CD4-positive, alpha-beta T cell (primary cell): ENCODE measurements at regions not wholly inside any gene's neighbourhood (a gene's known extent, or its start where the extent isn't known, plus 50 kb on each side); places are given as distances from the start of the nearest gene placed in this dataset.
"Not testable (repeated sequence)": the region's sequence is repeated elsewhere in the genome, so short reads cannot be mapped to it uniquely, and the experiment has no call there.

Source experiments
- ATAC-seq: fragments of 200-7000 bp; cut with Tn5 transposase; one replicate; pipeline ENCODE4 v1.10.0; 2022; ENCODE audit warnings: mild to moderate bottlenecking; ENCODE audit not compliant: poor library complexity
- CTCF ChIA-PET: fragments of 350-600 bp; sonication (Branson Sonifier 250); formaldehyde crosslinking; loops from one replicate; lab custom pipeline; 2021; ENCODE audit warnings: antibody characterized with exemption, inconsistent platforms; lab: Charles Lee
- POLR2A ChIA-PET: fragments of 350-600 bp; sonication (Branson Sonifier 250); formaldehyde crosslinking; loops from one replicate; lab custom pipeline; 2021; ENCODE audit warnings: antibody characterized with exemption, inconsistent platforms; lab: Charles Lee
- DNase-seq, 14 experiments: peaks; one replicate each; pipeline ENCODE4 v3.0.0-alpha.2; 2013 to 2020; ENCODE audit warnings: mixed read lengths in 2 of 14
- H3K27ac ChIP-seq, 2 donors: one replicate each; pipeline versions ENCODE4 v1.5.1 to v1.7.0; 2013; ENCODE audit warnings: low read length in 2 of 2, low read depth in 1 of 2, mild to moderate bottlenecking in 1 of 2
- H3K27me3 ChIP-seq, 2 experiments: 1 replicate in 1 of 2; 2 replicates in 1 of 2; pipeline versions ENCODE4 v1.6.1 to v1.7.0; 2013; ENCODE audit warnings: low read length in 2 of 2, control low read depth in 1 of 2, mild to moderate bottlenecking in 1 of 2, moderate library complexity in 1 of 2; ENCODE audit not compliant: insufficient read depth in 2 of 2, control insufficient read depth in 1 of 2
- H3K36me3 ChIP-seq: one replicate; pipeline ENCODE4 v1.6.1; 2013; ENCODE audit warnings: low read length, control low read depth; ENCODE audit not compliant: insufficient read depth
- H3K4me1 ChIP-seq: one replicate; pipeline ENCODE4 v1.6.1; 2013; ENCODE audit warnings: low read length, control low read depth; ENCODE audit not compliant: insufficient read depth
- H3K4me3 ChIP-seq: one replicate; pipeline ENCODE4 v1.5.1; 2013; ENCODE audit warnings: mild to moderate bottlenecking, low read length, moderate library complexity
- H3K9me3 ChIP-seq, 2 experiments: 1 replicate in 1 of 2; 2 replicates in 1 of 2; pipeline versions ENCODE4 v1.6.1 to v1.7.0; 2013; ENCODE audit warnings: low read length in 2 of 2, mild to moderate bottlenecking in 2 of 2, control low read depth in 1 of 2, moderate library complexity in 1 of 2; ENCODE audit not compliant: control insufficient read depth in 1 of 2, insufficient read depth in 1 of 2
- H3K27ac Mint-ChIP-seq: one replicate; pipeline ENCODE4 v1.8.0; 2020; ENCODE audit warnings: mixed read lengths
- H3K27me3 Mint-ChIP-seq: one replicate; pipeline ENCODE4 v1.8.0; 2021; ENCODE audit warnings: mixed read lengths
- H3K36me3 Mint-ChIP-seq: one replicate; pipeline ENCODE4 v1.8.0; 2021; ENCODE audit warnings: low read depth, mixed read lengths
- H3K4me1 Mint-ChIP-seq: one replicate; pipeline ENCODE4 v1.8.0; 2021; ENCODE audit warnings: low read depth, mixed read lengths
- H3K4me3 Mint-ChIP-seq: one replicate; pipeline ENCODE4 v1.8.0; 2020; ENCODE audit warnings: mild to moderate bottlenecking, mixed read lengths
- H3K9me3 Mint-ChIP-seq: one replicate; pipeline ENCODE4 v1.8.0; 2020; ENCODE audit warnings: mixed read lengths
- intact Hi-C, 2 experiments: fragments of 100-400 bp; cut with DNase I in 1 of 2; cut with micrococcal nuclease in 1 of 2; formaldehyde crosslinking; loops; one replicate each; pipeline versions ENCODE4 v1.15.1 to v1.9.0; 2023 to 2025; cut with DNase I, micrococcal nuclease
- TF ChIP-seq, protein P1 (sequence below): fragments of 200-600 bp; IDR thresholded peaks from one replicate; pipeline ENCODE4 v1.8.0; 2022; ENCODE audit warnings: antibody characterized with exemption, mild to moderate bottlenecking

DNA sequence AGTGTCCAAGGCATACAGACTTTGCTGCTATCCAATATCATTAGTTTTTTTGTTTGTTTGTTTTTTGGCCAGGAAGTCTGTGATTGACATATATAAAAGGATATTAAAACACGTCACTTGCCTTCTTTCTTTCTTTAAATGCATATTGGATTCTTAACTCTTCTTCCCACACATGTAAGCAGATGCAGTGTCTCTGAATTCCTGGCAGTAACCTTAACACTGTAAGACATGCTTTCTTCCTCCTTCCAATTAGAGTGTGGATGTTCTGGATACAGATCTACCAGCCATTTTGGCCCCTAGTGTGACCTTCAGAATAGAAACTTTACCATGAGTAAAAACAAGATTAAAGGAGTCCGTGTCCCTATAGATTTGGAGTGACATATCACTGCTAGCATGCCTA is 967.4 kb upstream of the PRR20A start:
- H3K4me1 Mint-ChIP-seq = no peaks in the 10 kb centered on the region
- Histone ChIP-seq H3K4me1 (no peaks in the 10 kb centered on the region), H3K27ac (no peak overlapping the region), H3K36me3 (no peaks in the 10 kb centered on the region), H3K9me3 (no peaks in the 10 kb centered on the region), H3K27me3 (no peaks in the 10 kb centered on the region), H3K4me3 (no peak overlapping the region)
- POLR2A ChIA-PET = no interaction called here
- no peaks in the 10 kb centered on the region for H3K27me3 Mint-ChIP-seq
- DNase-seq (no peak), ATAC-seq (no peak)
- TF ChIP-seq, protein P1, sequence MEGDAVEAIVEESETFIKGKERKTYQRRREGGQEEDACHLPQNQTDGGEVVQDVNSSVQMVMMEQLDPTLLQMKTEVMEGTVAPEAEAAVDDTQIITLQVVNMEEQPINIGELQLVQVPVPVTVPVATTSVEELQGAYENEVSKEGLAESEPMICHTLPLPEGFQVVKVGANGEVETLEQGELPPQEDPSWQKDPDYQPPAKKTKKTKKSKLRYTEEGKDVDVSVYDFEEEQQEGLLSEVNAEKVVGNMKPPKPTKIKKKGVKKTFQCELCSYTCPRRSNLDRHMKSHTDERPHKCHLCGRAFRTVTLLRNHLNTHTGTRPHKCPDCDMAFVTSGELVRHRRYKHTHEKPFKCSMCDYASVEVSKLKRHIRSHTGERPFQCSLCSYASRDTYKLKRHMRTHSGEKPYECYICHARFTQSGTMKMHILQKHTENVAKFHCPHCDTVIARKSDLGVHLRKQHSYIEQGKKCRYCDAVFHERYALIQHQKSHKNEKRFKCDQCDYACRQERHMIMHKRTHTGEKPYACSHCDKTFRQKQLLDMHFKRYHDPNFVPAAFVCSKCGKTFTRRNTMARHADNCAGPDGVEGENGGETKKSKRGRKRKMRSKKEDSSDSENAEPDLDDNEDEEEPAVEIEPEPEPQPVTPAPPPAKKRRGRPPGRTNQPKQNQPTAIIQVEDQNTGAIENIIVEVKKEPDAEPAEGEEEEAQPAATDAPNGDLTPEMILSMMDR = no peak
- CTCF ChIA-PET = no interaction called here
- H3K9me3 Mint-ChIP-seq = peaks cover 14% of the 10 kb centered on the region
- intact Hi-C loops = no loop called here
- H3K4me3 Mint-ChIP-seq = no peak overlapping the region
- no peaks in the 10 kb centered on the region for H3K36me3 Mint-ChIP-seq
- no peak overlapping the region for H3K27ac Mint-ChIP-seq

DNA sequence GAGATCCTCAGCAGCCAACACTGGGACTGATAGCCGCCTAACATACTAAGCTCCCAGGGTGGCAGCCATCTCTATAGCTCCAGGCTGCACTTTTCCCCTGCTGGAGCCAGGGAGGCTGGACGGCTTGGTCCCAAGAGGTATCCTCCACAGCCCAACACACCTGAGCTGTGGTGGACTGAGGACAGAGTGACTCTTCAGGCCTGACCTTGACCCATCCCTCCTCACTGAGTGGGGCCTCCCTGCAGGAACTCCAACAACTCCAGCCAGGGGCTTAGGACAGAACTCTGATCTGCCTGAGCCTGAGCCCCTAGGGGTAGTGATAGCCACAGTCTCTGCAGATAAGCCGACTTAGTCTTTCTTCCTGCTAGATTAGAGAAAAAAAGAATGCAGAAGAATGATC is 958.1 kb upstream of the PRR20A start:
- no peaks in the 10 kb centered on the region for H3K27me3 ChIP-seq
- Mint-ChIP-seq H3K36me3 (no peaks in the 10 kb centered on the region), H3K27me3 (no peaks in the 10 kb centered on the region), H3K27ac (no peak overlapping the region), H3K4me3 (no peak overlapping the region), H3K4me1 (no peaks in the 10 kb centered on the region), H3K9me3 (peaks cover 12% of the 10 kb centered on the region)
- no peaks in the 10 kb centered on the region for H3K4me1 ChIP-seq
- peaks cover 0 to 14% of the 10 kb centered on the region in 2 experiments for H3K9me3 ChIP-seq
- DNase-seq = no peak
- ChIA-PET POLR2A (no interaction called here), CTCF (no interaction called here)
- intact Hi-C loops = no loop called here
- no peak for ATAC-seq
- H3K4me3 ChIP-seq = no peak overlapping the region
- TF ChIP-seq, protein P1 = no peak
- H3K36me3 ChIP-seq = no peaks in the 10 kb centered on the region
- no peak overlapping the region for H3K27ac ChIP-seq

DNA sequence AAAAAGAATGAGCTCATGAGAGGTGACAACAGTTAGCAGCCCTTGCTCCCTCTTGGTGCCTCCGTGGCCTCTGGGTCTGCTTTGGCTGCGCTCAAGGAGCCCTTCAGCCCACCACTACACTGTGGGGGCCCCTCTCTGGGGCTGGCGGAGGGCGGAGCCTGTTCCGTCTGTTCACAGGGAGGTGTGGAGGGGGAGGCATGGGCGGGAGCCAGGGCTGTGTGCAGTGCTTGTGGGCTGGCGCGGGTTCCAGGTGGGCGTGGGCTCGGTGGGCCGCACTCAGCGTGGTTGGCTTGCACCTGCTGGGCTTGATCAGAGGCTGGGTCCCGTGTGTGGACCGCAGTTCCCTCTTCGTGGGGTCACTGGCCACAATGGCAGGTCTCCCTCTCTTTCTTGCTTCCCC is 953.4 kb upstream of the PRR20A start:
- Mint-ChIP-seq H3K36me3 (no peaks in the 10 kb centered on the region), H3K9me3 (peaks cover 12% of the 10 kb centered on the region), H3K27ac (no peak overlapping the region), H3K4me3 (no peak overlapping the region), H3K4me1 (no peaks in the 10 kb centered on the region), H3K27me3 (no peaks in the 10 kb centered on the region)
- ChIA-PET POLR2A (no interaction called here), CTCF (no interaction called here)
- Histone ChIP-seq H3K4me3 (no peak overlapping the region), H3K36me3 (no peaks in the 10 kb centered on the region), H3K9me3 (peaks cover 0 to 23% of the 10 kb centered on the region in 2 experiments), H3K4me1 (no peaks in the 10 kb centered on the region), H3K27me3 (no peaks in the 10 kb centered on the region), H3K27ac (no peak overlapping the region)
- TF ChIP-seq, protein P1 = no peak
- intact Hi-C loops = no loop called here
- no peak for ATAC-seq
- peak in 1 of 14 experiments; percentile 11 for DNase-seq

DNA sequence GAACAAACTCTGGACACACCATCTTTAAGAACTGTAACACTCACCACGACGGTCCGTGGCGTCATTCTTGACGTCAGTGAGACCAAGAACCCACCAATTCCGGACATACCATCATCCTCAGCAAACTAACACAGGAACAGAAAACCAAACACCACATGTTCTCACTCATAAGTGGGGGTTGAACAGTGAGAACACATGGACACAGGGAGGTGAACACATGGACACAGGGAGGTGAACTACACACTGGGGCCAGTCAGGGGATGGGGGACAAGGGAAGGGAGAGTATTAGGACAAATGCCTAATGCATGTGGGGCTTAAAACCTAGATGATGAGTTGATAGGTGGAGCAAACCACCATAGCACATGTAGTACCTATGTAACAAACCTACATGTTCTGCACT is 952.1 kb upstream of the PRR20A start:
- H3K4me1 Mint-ChIP-seq, ATAC-seq, H3K4me1 ChIP-seq, POLR2A ChIA-PET, H3K4me3 ChIP-seq, H3K27me3 ChIP-seq, H3K36me3 ChIP-seq, H3K9me3 Mint-ChIP-seq, H3K27me3 Mint-ChIP-seq, CTCF ChIA-PET, H3K36me3 Mint-ChIP-seq, H3K4me3 Mint-ChIP-seq, DNase-seq, H3K27ac ChIP-seq, H3K27ac Mint-ChIP-seq, intact Hi-C loops: not testable (repeated sequence)
- peaks cover 0 to 18% of the 10 kb centered on the region in 2 experiments for H3K9me3 ChIP-seq
